HG03565 (cell line): ENCODE measurements at regions not wholly inside any gene's neighbourhood (a gene's known extent, or its start where the extent isn't known, plus 50 kb on each side); places are given as distances from the start of the nearest gene placed in this dataset.
"Not testable (repeated sequence)": the region's sequence is repeated elsewhere in the genome, so short reads cannot be mapped to it uniquely, and the experiment has no call there.

ENCODE experiments used
- ATAC-seq: cut with Tn5 transposase; IDR thresholded peaks from one replicate; pipeline ENCODE4 v1.9.1; 2021; ENCODE audit warnings: mild to moderate bottlenecking, moderate library complexity; ENCODE audit not compliant: unreplicated experiment

GRCh38 chr5:67722582-67722981 lies 493.0 kb upstream of the PIK3R1 start:
- not testable (repeated sequence) for ATAC-seq

GRCh38 chr5:67720162-67720772 lies 495.3 kb upstream of the PIK3R1 start:
- no peak for ATAC-seq

GRCh38 chr5:67702008-67702407 lies 505.4 kb upstream of the CD180 start:
- ATAC-seq, result no peak

- no peak for ATAC-seq
These were observed 503.0 kb upstream of the CD180 start for GRCh38 chr5:67699560-67699959.

GRCh38 chr5:67696446-67696845 lies 499.8 kb upstream of the CD180 start:
- ATAC-seq, result no peak

GRCh38 chr5:67695369-67695768 lies 498.8 kb upstream of the CD180 start:
- no peak for ATAC-seq

GRCh38 chr5:67694810-67695191 lies 498.2 kb upstream of the CD180 start:
- no peak for ATAC-seq

- ATAC-seq, result no peak
These were observed 497.6 kb upstream of the CD180 start for GRCh38 chr5:67693956-67694809.

GRCh38 chr5:67686746-67687145 lies 490.1 kb upstream of the CD180 start:
- no peak for ATAC-seq

- no peak for ATAC-seq
These were observed 485.1 kb upstream of the CD180 start for GRCh38 chr5:67681703-67682102.

- no peak for ATAC-seq
These were observed 483.5 kb upstream of the CD180 start for GRCh38 chr5:67680099-67680498.

- ATAC-seq, result no peak
These were observed 482.7 kb upstream of the CD180 start for GRCh38 chr5:67679184-67679841.

GRCh38 chr5:67678594-67678993 lies 482.0 kb upstream of the CD180 start:
- no peak for ATAC-seq

- ATAC-seq, result no peak
These were observed 480.9 kb upstream of the CD180 start for GRCh38 chr5:67677422-67677970.

- ATAC-seq, result no peak
These were observed 480.3 kb upstream of the CD180 start for GRCh38 chr5:67676863-67677262.

- ATAC-seq, result no peak
These were observed 477.6 kb upstream of the CD180 start for GRCh38 chr5:67674159-67674655.

GRCh38 chr5:67673618-67674017 lies 477.0 kb upstream of the CD180 start:
- no peak for ATAC-seq

GRCh38 chr5:67673180-67673579 lies 476.6 kb upstream of the CD180 start:
- no peak for ATAC-seq

- no peak for ATAC-seq
These were observed 476.0 kb upstream of the CD180 start for GRCh38 chr5:67672636-67673035.

- ATAC-seq, result no peak
These were observed 473.3 kb upstream of the CD180 start for GRCh38 chr5:67669916-67670315.

- no peak for ATAC-seq
These were observed 463.6 kb upstream of the CD180 start for GRCh38 chr5:67660149-67660548.
